Sigmoid colon (tissue), 6 donors: ENCODE measurements at regions not wholly inside any gene's neighbourhood (a gene's known extent, or its start where the extent isn't known, plus 50 kb on each side); places are given as distances from the start of the nearest gene placed in this dataset.

ENCODE experiments used
- DNase-seq: peaks from one replicate; pipeline ENCODE4 v3.0.0-alpha.2; 2019
- H3K27ac ChIP-seq, 4 donors: fragments of 200-600 bp; sonication (generic); one replicate each; pipeline ENCODE4 v1.5.1; 2016 to 2019; ENCODE audit warnings: mild to moderate bottlenecking in 1 of 4
- H3K27me3 ChIP-seq, 3 donors: fragments of 200-600 bp; sonication (generic); one replicate each; pipeline ENCODE4 v1.5.1; 2019; ENCODE audit warnings: mild to moderate bottlenecking in 1 of 3
- H3K36me3 ChIP-seq, 4 donors: fragments of 200-600 bp; sonication (generic); one replicate each; pipeline ENCODE4 v1.5.1; 2016 to 2019
- H3K4me1 ChIP-seq, 4 donors: fragments of 200-600 bp; sonication (generic); one replicate each; pipeline ENCODE4 v1.5.1; 2017 to 2019
- H3K4me3 ChIP-seq, 4 donors: fragments of 200-600 bp; sonication (generic); one replicate each; pipeline ENCODE4 v1.5.1; 2017 to 2019; ENCODE audit warnings: mild to moderate bottlenecking in 2 of 4, moderate library complexity in 1 of 4
- H3K9me3 ChIP-seq, 4 donors: fragments of 200-600 bp in 3 of 4; sonication (generic) in 3 of 4; one replicate each; pipeline versions ENCODE4 v1.5.1 to v1.6.1; 2013 to 2019
- EP300 ChIP-seq, 4 donors: sonication (generic); formaldehyde crosslinking; IDR thresholded peaks; one replicate each; pipeline ENCODE4 v1.6.1; 2017; ENCODE audit warnings: antibody characterized with exemption in 4 of 4
- POLR2A ChIP-seq, 2 donors: fragments of 450-650 bp; IDR thresholded peaks; one replicate each; pipeline ENCODE4 v1.6.1; 2016; ENCODE audit warnings: antibody characterized with exemption in 2 of 2, mild to moderate bottlenecking in 2 of 2, moderate library complexity in 2 of 2
- POLR2AphosphoS5 ChIP-seq, 4 donors: sonication (generic); formaldehyde crosslinking; IDR thresholded peaks; one replicate each; pipeline ENCODE4 v1.6.1; 2017; ENCODE audit warnings: antibody characterized with exemption in 4 of 4
- WGBS, 2 donors: extraction: QIAGEN DNeasy Blood & Tissue Kit; methylation state at CpG; one replicate each; pipeline ENCODE4 v1.1.7; 2013; 5-methylcytosine and 5-hydroxymethylcytosine counted together
- intact Hi-C: fragments of 100-400 bp; cut with DNase I; formaldehyde crosslinking; loops from one replicate; pipeline ENCODE4 v1.15.1; 2023
- TF ChIP-seq, protein P1 (sequence below), 4 experiments: fragments of 450-650 bp in 3 of 4; fragments of 200-600 bp in 1 of 4; IDR thresholded peaks; one replicate each; pipeline ENCODE4 v1.5.1; 2016 to 2019; ENCODE audit warnings: antibody characterized with exemption in 4 of 4, mild to moderate bottlenecking in 3 of 4, moderate library complexity in 2 of 4
- donor health status: healthy with polysubstance abuse.
- donor health status: healthy.

DNA sequence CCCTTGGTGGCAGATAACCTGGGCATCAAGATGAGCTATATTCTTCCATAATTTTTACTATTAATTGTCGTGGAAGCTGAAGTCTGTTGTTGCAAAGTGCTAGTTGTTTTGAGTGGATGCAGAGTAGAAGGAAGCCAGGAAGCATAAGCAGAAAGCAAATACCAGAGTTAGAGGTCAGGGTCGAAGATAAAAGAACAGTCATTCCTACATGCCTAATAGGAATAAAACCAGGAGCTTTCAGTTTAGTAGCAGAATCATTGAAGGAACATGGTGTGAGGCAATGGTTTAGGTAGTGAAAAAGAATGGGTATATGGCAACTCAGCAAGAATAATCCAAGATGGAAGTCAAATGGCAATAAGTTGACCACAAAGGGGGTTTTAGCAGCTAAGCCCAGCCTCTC lies 121.6 kb upstream of the FST start:
- no peaks in the 10 kb centered on the region for H3K27me3 ChIP-seq
- WGBS, 2 donors, result 72 to 76% methylated on average over 2 of the region's 2 CpGs

GRCh38 chr5:53359916-53360517 lies 120.4 kb upstream of the FST start:
- H3K36me3 ChIP-seq, result no peaks in the 10 kb centered on the region
- H3K9me3 ChIP-seq, result no peaks in the 10 kb centered on the region
- H3K4me3 ChIP-seq, result no peak overlapping the region
- H3K27me3 ChIP-seq, result no peaks in the 10 kb centered on the region
- no peaks in the 10 kb centered on the region for H3K4me1 ChIP-seq
- H3K27ac ChIP-seq, result no peak overlapping the region
- intact Hi-C loops, result no loop called here
- 34 to 67% methylated on average over 4 of the region's 4 CpGs for WGBS, 2 donors
- no peak for DNase-seq
- TF ChIP-seq, protein P1, sequence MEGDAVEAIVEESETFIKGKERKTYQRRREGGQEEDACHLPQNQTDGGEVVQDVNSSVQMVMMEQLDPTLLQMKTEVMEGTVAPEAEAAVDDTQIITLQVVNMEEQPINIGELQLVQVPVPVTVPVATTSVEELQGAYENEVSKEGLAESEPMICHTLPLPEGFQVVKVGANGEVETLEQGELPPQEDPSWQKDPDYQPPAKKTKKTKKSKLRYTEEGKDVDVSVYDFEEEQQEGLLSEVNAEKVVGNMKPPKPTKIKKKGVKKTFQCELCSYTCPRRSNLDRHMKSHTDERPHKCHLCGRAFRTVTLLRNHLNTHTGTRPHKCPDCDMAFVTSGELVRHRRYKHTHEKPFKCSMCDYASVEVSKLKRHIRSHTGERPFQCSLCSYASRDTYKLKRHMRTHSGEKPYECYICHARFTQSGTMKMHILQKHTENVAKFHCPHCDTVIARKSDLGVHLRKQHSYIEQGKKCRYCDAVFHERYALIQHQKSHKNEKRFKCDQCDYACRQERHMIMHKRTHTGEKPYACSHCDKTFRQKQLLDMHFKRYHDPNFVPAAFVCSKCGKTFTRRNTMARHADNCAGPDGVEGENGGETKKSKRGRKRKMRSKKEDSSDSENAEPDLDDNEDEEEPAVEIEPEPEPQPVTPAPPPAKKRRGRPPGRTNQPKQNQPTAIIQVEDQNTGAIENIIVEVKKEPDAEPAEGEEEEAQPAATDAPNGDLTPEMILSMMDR (IDR thresholded peaks at IDR 0.05), result no peak
- TF ChIP-seq EP300 (IDR thresholded peaks at IDR 0.05) (no peak), POLR2AphosphoS5 (IDR thresholded peaks at IDR 0.05) (no peak), POLR2A (IDR thresholded peaks at IDR 0.05) (no peak)

More for the DNA sequence above, 121.6 kb upstream of the FST start:
- intact Hi-C loops, result no loop called here
- H3K4me1 ChIP-seq, result no peaks in the 10 kb centered on the region
- H3K36me3 ChIP-seq, result no peaks in the 10 kb centered on the region
- no peak overlapping the region for H3K4me3 ChIP-seq
- no peak for DNase-seq
- H3K9me3 ChIP-seq, result no peaks in the 10 kb centered on the region
- H3K27ac ChIP-seq, result no peak overlapping the region
- TF ChIP-seq, protein P1 (IDR thresholded peaks at IDR 0.05), result no peak
- TF ChIP-seq POLR2AphosphoS5 (IDR thresholded peaks at IDR 0.05), result no peak
- TF ChIP-seq POLR2A (IDR thresholded peaks at IDR 0.05), result no peak

DNA sequence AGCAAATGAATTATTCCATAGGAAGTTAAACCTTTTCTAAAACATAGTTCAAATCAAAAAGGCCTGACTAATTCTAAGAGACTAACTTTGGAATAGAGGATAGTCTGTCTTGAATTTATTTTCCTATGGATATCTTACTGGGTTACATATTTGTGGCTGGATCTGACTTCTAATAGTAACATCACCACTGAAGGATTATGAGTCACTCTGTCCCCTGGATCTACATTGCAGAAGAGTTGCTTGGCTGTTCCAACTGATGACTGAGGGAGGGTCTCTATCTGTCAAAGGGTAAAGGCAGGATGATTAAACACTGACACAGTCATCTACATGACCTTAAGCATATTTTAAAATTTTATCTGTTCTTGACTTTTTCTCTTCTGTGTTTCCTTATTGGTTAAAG lies 119.6 kb upstream of the FST start:
- Histone ChIP-seq H3K27ac (no peak overlapping the region), H3K27me3 (no peaks in the 10 kb centered on the region), H3K4me3 (no peak overlapping the region), H3K36me3 (no peaks in the 10 kb centered on the region), H3K9me3 (no peaks in the 10 kb centered on the region), H3K4me1 (no peaks in the 10 kb centered on the region)
- TF ChIP-seq POLR2AphosphoS5 (IDR thresholded peaks at IDR 0.05) (no peak), POLR2A (IDR thresholded peaks at IDR 0.05) (no peak)
- TF ChIP-seq, protein P1 (IDR thresholded peaks at IDR 0.05), result no peak
- intact Hi-C loops, result no loop called here
- DNase-seq, result no peak

GRCh38 chr5:53361708-53362107 lies 118.7 kb upstream of the FST start:
- Histone ChIP-seq H3K27ac (no peak overlapping the region), H3K36me3 (no peaks in the 10 kb centered on the region), H3K4me3 (no peak overlapping the region), H3K9me3 (no peaks in the 10 kb centered on the region), H3K4me1 (no peaks in the 10 kb centered on the region), H3K27me3 (no peaks in the 10 kb centered on the region)
- 87 to 90% methylated on average over 4 of the region's 4 CpGs for WGBS, 2 donors
- DNase-seq, result no peak
- intact Hi-C loops, result no loop called here
- TF ChIP-seq, protein P1 (IDR thresholded peaks at IDR 0.05), result no peak

GRCh38 chr5:53362521-53362941 lies 117.9 kb upstream of the FST start:
- no peaks in the 10 kb centered on the region for H3K27me3 ChIP-seq
- H3K27ac ChIP-seq, result no peak overlapping the region
- 90 to 94% methylated on average over 5 of the region's 5 CpGs for WGBS, 2 donors
- H3K36me3 ChIP-seq, result no peaks in the 10 kb centered on the region
- TF ChIP-seq POLR2AphosphoS5 (IDR thresholded peaks at IDR 0.05), result no peak
- TF ChIP-seq POLR2A (IDR thresholded peaks at IDR 0.05), result no peak
- TF ChIP-seq, protein P1 (IDR thresholded peaks at IDR 0.05), result no peak
- no peak for TF ChIP-seq EP300 (IDR thresholded peaks at IDR 0.05)
- no peak overlapping the region for H3K4me3 ChIP-seq
- no peak for DNase-seq
- intact Hi-C loops, result no loop called here
- H3K9me3 ChIP-seq, result no peaks in the 10 kb centered on the region
- H3K4me1 ChIP-seq, result no peaks in the 10 kb centered on the region
